Testis (tissue), 2 donors: ENCODE measurements at regions not wholly inside any gene's neighbourhood (a gene's known extent, or its start where the extent isn't known, plus 50 kb on each side); places are given as distances from the start of the nearest gene placed in this dataset.

Source experiments
- CTCF ChIP-seq, 3 experiments: fragments of 450-650 bp in 2 of 3; fragments of 200-600 bp in 1 of 3; sonication (generic) in 1 of 3; IDR thresholded peaks; one replicate each; pipeline ENCODE4 v1.5.1; 2016 to 2019; ENCODE audit warnings: antibody characterized with exemption in 3 of 3, mild to moderate bottlenecking in 2 of 3, moderate library complexity in 1 of 3
- POLR2A ChIP-seq: fragments of 450-650 bp; IDR thresholded peaks from one replicate; pipeline ENCODE4 v1.6.1; 2017; ENCODE audit warnings: antibody characterized with exemption, mild to moderate bottlenecking, moderate library complexity

- TF ChIP-seq CTCF (IDR thresholded peaks at IDR 0.05), result no peak
- TF ChIP-seq POLR2A, result no peak
Observed at GRCh38 chr17:79296243-79296642, 221.6 kb downstream of the ENGASE start.
